ENCODE measurements at regions not wholly inside any gene's neighbourhood (a gene's known extent, or its start where the extent isn't known, plus 50 kb on each side); places are given as distances from the start of the nearest gene placed in this dataset.

- Histone ChIP-seq H3K9me3 (peaks cover 9% of the 10 kb centered on the region), H3K27me3 (no peaks in the 10 kb centered on the region), H3K4me1 (no peaks in the 10 kb centered on the region), H3K36me3 (no peaks in the 10 kb centered on the region), H3K27ac (no peak overlapping the region), H3K4me3 (no peak overlapping the region)
- no peak for TF ChIP-seq POLR2A (IDR thresholded peaks at IDR 0.05)
- no peak for TF ChIP-seq EP300 (IDR thresholded peaks at IDR 0.05)
- TF ChIP-seq CTCF (IDR thresholded peaks at IDR 0.05), result no peak
- no peak for TF ChIP-seq POLR2AphosphoS5 (IDR thresholded peaks at IDR 0.05)
- DNase-seq (ENCODE audit: low spot score in 2 of 2), result no peak
Observed at GRCh38 chr4:12495211-12495610, 988.9 kb downstream of the RAB28 start.

GRCh38 chr4:12492730-12493393 is 991.3 kb downstream of the RAB28 start:
- Histone ChIP-seq H3K27ac (no peak overlapping the region), H3K27me3 (no peaks in the 10 kb centered on the region), H3K4me1 (no peaks in the 10 kb centered on the region), H3K9me3 (peaks cover 4% of the 10 kb centered on the region), H3K36me3 (no peaks in the 10 kb centered on the region), H3K4me3 (no peak overlapping the region)
- WGBS, result 87% methylated on average over 5 of the region's 5 CpGs
- DNase-seq (ENCODE audit: low spot score in 2 of 2), result no peak
- no peak for TF ChIP-seq CTCF (IDR thresholded peaks at IDR 0.05)
- no peak for TF ChIP-seq EP300 (IDR thresholded peaks at IDR 0.05)
- no peak for TF ChIP-seq POLR2A (IDR thresholded peaks at IDR 0.05)
- no peak for TF ChIP-seq POLR2AphosphoS5 (IDR thresholded peaks at IDR 0.05)

- no peak for DNase-seq (ENCODE audit: low spot score in 2 of 2)
Observed at GRCh38 chr4:12488672-12489071, 995.5 kb downstream of the RAB28 start.

GRCh38 chr4:12487000-12487399 is 997.1 kb downstream of the RAB28 start:
- Histone ChIP-seq H3K27me3 (no peaks in the 10 kb centered on the region), H3K9me3 (no peaks in the 10 kb centered on the region), H3K4me3 (no peak overlapping the region), H3K4me1 (no peaks in the 10 kb centered on the region), H3K36me3 (no peaks in the 10 kb centered on the region), H3K27ac (no peak overlapping the region)
- TF ChIP-seq POLR2AphosphoS5 (IDR thresholded peaks at IDR 0.05) (no peak), POLR2A (IDR thresholded peaks at IDR 0.05) (no peak), CTCF (IDR thresholded peaks at IDR 0.05) (no peak), EP300 (IDR thresholded peaks at IDR 0.05) (no peak)
- no peak for DNase-seq (ENCODE audit: low spot score in 2 of 2)
- 78% methylated on average over 2 of the region's 2 CpGs for WGBS

More at GRCh38 chr4:12488672-12489071, 995.5 kb downstream of the RAB28 start:
- TF ChIP-seq CTCF (IDR thresholded peaks at IDR 0.05) (no peak), POLR2A (IDR thresholded peaks at IDR 0.05) (no peak)
- H3K9me3 ChIP-seq, result no peaks in the 10 kb centered on the region
- no peaks in the 10 kb centered on the region for H3K4me1 ChIP-seq
- H3K27me3 ChIP-seq, result no peaks in the 10 kb centered on the region
- H3K4me3 ChIP-seq, result no peak overlapping the region
- no peak overlapping the region for H3K27ac ChIP-seq
- 25% methylated on average over 4 of the region's 5 CpGs for WGBS
- no peaks in the 10 kb centered on the region for H3K36me3 ChIP-seq

GRCh38 chr4:12472087-12472486 is 1012.1 kb downstream of the RAB28 start:
- no peaks in the 10 kb centered on the region for H3K27me3 ChIP-seq
- DNase-seq (ENCODE audit: low spot score in 2 of 2), result no peak
- no peak overlapping the region for H3K4me3 ChIP-seq
- H3K4me1 ChIP-seq, result no peaks in the 10 kb centered on the region
- no peaks in the 10 kb centered on the region for H3K9me3 ChIP-seq
- WGBS, result 86% methylated on average over 2 of the region's 2 CpGs
- no peaks in the 10 kb centered on the region for H3K36me3 ChIP-seq
- TF ChIP-seq POLR2A (IDR thresholded peaks at IDR 0.05), result no peak
- no peak for TF ChIP-seq POLR2AphosphoS5 (IDR thresholded peaks at IDR 0.05)
- no peak for TF ChIP-seq CTCF (IDR thresholded peaks at IDR 0.05)
- TF ChIP-seq EP300 (IDR thresholded peaks at IDR 0.05), result no peak
- no peak overlapping the region for H3K27ac ChIP-seq
